HG02840 (cell line): ENCODE measurements at regions not wholly inside any gene's neighbourhood (a gene's known extent, or its start where the extent isn't known, plus 50 kb on each side); places are given as distances from the start of the nearest gene placed in this dataset.
"Not testable (repeated sequence)": the region's sequence is repeated elsewhere in the genome, so short reads cannot be mapped to it uniquely, and the experiment has no call there.

Experiments
- ATAC-seq: cut with Tn5 transposase; IDR thresholded peaks from one replicate; pipeline ENCODE4 v1.9.1; 2021; ENCODE audit warnings: mild to moderate bottlenecking, moderate library complexity, moderate number of reproducible peaks; ENCODE audit not compliant: unreplicated experiment, low FRiP score

DNA sequence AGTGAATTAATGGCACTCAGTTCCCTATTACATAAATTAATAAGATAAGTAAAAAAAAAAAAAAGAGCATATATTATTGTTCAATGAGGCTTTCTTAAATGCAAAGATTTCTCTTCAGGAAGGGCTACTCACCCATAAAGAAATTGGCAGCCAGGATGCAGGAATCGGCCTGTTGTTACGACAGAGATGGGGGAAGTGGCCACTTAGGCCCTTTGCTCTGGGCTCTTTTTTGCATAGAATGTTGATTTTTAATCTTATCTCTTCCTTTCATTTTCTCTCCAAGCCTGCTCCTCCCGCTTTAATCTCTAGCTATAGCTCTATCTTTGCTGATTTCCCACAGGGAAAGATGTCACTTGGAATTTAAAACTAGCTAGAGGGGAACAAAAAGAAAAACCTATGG, 391.8 kb upstream of the CRIM1 start:
- no peak for ATAC-seq

DNA sequence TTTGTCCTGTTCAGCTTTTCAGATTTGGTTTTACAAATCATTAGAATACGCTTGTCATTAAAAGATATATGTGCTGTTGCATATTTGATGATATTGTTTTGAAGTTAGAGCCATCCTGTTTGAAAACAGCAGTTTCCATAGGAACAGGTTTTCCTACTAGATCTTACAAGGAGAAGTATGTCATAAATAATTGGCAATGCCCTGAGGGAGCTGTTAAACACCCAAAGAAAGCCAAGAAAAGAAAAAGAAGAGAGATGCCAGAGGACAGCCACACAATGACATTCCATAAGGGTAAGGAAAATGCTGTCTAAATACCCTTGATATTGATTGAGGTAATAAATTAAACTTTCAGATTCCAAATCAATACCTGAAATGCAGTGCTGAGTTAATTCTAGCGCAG, 392.2 kb upstream of the CRIM1 start:
- no peak for ATAC-seq

DNA sequence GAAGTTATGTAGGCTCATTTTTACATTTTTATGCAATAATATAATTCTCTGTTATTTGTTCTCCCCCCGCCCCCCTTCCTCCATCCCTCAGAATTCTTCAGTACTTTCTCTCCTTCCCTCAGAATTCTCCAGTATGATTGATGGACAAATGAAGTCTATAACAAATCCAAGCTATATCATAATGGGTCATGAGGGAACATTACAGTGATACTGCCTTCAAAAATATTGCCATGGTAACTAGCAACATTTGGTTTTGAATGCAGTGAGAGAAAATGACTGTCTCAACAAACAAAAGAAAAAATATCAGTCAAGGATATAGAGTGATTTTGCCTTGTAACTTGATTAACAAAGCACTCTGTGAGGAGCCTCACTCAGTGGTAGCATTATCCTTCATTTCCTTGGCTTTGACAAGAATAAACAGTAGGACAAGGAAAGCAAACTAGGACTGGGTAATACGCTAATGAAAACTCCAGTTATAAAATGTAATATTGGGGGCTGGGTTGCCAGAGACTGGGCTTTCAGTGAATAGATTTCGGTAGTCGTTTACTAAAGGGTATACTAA, 392.9 kb upstream of the CRIM1 start:
- no peak for ATAC-seq

DNA sequence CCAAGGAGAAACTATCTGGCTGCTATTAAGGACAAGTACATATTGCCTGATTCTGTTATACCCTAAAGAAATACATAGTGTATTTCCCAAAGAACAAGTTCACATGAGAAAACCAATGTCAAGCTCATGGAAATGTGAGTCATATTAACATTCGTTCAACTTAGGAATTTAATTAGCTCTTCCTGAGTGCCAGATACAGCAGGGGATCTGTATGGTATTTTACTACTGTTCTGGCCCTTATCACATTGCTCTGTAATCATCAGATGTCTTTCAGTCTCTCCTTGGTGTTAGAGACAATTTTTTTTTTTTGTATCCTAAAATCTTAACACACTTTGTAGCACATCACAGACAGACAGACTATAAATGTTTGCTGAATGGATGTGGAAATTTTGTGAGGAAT, 395.0 kb upstream of the CRIM1 start:
- no peak for ATAC-seq

DNA sequence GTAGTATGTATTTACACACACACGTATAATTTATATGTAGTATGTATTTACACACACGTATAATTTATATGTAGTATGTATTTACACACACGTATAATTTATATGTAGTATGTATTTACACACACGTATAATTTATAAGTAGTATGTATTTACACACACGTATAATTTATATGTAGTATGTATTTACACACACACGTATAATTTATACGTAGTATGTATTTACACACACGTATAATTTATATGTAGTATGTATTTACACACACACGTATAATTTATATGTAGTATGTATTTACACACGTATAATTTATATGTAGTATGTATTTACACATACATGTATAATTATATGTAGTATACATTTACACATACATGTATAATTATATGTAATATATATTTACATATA, 398.5 kb upstream of the CRIM1 start:
- ATAC-seq: not testable (repeated sequence)

DNA sequence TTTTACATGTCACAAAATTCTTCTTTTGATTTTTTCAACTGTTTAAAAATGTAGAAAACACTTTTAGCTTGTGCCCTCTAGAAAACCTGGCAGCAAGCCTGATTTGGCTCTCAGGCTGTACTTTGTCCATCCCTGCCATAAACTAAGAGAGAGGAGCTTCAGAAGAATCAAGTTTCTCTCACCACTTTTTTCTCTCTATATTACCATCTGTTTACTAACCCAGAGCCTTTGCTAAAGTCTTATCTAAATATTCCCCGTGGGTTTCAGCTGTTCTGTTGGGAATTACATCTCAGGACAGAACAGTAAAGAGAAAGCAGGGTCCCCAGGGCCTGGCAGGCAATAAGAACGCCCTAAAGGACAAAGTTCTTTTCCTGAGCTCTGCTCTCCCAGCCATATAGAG, 409.1 kb upstream of the CRIM1 start:
- ATAC-seq: no peak

DNA sequence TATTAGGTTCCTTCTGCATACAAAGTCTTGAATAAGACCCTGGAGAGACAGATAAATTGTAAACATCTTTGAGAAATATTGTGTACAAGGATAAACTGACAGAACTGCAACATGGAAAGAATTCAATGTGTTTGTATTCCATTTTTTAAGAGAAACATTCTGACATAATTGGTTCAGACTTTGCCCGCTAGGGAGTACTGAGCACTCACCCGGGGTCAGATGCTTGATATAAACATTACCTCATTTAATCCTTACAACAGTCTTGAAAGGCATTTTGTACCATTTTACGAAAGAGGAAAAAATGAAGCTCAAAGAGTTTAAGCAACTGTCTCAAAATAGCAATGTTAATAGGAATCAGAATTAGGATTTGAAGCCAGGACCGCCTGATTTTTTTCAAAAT, 416.7 kb upstream of the CRIM1 start:
- no peak for ATAC-seq

DNA sequence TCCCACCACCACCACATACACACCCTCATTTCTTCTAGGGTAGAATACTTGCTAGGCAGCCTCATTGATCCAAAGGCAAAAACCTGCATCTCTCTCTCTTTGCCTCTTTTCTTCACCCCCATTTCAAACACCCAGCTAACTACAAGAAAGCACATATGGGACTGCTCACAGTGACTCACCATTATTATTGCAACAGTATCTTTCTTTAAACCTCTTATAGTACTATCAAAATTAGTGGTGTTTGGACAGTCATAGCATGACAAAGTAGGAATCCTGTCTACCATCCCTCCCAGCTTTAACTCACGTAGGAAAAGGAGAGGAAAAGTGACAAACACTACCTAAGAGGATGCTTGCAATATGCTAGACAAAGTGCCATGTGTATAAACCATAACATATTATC, 422.5 kb upstream of the CRIM1 start:
- ATAC-seq: no peak

DNA sequence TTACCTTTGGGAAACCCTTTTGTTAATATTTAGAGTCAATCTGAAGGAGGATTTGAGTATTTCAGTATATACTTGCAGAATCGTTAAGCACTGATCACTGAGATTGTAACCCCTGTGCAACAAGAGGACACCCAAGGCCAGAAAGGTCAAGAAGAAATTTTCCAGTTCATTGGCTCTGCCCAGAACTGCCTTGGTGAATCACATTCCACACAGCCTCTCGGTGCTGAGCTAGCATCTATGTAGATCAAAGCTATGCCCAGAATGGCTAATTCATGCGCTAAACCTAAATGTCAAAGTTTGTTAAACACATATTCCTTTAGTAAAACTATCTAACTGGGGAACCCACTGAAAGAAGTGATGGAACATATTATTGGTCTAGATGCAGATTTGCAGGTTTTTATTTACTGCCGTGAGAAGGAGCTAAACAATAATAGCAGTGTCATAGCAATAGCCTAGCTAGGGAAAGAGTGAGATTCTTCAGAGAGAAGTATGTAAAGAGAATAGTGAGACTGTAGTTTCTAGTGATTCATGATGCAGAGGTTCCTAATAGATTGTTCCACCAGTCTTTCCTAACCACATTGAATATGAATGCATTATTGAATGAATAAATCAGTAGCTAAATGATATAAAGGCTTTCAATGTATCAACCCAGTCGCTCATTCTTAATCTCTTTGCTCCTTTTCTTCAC, 423.2 kb upstream of the CRIM1 start:
- no peak for ATAC-seq

DNA sequence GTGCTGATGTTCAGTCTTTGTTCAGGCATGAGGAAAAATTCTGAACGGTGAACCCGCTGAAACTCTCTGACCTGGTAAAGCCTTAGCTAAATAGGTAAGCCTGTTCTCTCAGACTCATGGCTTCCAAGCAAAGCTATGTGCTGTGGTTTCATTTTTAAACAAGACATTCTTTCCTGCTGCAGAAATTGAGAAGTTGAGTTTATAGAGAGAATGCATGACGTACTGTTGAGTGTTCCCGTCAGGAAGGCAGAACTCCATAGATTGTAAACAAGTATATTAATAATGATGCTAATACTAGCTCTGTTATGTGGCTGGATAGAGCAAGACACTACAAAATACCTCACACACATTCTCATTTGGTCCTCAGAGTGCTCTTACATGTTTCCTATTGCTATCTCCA, 424.0 kb upstream of the CRIM1 start:
- ATAC-seq: no peak

DNA sequence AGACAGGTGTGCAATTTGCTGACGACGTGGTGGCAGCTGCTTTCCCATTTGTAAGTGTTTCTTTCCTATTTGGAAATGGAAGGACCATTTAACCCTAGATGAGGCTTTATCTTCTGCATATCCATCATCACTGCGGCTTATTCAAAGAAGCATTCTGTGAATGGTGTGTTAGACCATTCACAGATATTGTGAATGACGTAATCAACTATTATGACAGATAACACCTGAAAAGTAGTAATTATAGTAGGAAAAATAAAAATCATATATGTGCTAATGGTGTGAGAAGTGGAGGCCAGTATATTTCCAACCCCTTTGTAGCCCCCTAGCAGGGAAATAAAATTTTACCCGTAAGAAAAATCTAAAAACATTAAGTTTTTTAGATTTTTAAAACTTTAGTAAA, 424.5 kb upstream of the CRIM1 start:
- no peak for ATAC-seq

DNA sequence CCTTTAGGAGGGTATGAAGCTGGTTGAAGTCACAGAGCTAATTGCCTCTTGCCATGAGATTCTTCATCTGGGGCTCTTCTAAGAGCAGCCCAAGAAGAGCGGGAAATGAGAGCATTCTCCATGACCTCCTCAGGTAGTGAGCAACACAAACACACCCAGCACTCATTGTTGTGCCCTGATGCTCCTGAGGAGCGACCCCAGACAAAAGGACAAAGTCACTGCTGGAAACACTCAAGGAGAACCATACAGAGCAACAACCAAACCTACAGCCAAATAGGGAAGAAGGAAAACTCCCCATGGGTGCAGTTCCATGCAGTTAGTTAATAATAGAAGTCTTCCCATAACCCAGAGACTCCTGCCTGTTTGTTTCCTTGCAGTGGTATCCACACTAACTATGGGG, 426.0 kb upstream of the CRIM1 start:
- ATAC-seq: no peak

DNA sequence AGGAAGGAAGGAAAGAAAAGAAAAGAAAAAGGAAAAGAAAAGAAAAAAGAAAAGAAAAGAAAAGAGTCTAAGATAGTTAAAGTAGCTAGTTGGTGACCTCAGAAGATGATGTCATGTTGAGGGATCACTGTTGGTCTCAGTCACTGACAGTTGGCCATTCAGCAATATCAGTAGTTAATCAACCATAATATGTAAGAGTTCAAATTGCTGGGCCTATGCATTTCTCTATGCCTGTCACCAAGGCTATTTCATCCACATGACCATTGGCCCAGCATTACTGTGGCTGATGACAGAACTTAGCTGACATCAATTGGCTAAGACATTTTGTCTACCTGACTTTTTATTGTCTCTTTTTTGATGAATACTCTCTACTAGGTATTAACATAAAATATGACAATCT, 435.5 kb upstream of the CRIM1 start:
- ATAC-seq: no peak

DNA sequence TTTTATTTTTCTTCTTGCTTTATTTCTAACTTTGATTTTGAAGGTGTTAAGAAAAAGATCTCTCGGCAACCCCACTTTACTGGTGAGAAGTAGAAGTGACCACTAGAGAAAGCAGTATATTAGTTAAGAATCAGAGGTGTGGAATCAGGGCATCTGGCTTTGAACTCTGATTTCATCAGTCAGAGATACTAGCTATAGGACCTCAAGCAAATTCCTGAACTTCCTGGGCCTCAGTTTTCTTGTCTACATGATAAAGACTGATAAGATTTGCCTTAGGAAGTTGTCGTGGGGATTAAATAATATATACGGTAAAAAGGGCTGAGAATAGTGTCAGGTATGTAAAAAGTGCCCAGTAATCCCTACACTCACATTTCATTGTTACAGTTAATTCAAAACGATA, 440.3 kb upstream of the CRIM1 start:
- no peak for ATAC-seq

DNA sequence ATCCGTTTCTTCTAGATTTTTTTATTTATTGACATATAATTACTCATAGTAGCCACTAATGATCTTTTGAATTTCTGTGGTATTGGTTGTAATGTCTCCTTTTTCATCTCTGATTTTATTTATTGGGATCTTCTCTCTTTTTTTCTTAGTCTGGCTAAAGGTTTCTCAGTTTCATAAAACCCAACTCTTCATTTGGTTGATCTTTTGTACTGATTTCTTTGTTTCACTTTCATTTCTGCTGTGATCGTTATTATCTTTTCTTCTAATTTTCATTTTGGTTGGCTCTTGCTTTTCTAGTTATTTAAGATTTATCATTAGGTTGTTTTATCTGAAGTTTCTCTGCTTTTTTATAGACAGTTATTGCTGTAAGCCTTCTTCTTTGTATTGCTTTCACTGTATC, 463.6 kb upstream of the CRIM1 start:
- no peak for ATAC-seq

DNA sequence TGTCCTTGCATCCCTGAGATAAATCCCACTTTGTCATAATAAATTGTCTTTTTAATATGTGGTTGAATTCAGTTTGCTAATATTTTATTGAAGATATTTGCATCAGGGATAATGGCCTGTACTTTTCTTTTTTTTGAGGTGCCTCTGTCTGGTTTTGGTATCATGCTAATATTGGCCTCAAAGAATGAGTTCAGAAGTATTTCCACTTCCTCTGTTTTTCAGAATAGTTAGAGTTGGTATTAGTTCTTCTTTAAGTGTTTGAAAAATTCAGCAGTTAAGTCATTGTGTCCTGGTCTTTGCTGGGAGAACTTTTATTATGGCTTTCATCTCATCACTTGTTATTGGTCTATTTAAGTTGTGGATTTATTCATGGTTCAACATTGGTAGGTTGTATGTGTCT, 464.1 kb upstream of the CRIM1 start:
- no peak for ATAC-seq

DNA sequence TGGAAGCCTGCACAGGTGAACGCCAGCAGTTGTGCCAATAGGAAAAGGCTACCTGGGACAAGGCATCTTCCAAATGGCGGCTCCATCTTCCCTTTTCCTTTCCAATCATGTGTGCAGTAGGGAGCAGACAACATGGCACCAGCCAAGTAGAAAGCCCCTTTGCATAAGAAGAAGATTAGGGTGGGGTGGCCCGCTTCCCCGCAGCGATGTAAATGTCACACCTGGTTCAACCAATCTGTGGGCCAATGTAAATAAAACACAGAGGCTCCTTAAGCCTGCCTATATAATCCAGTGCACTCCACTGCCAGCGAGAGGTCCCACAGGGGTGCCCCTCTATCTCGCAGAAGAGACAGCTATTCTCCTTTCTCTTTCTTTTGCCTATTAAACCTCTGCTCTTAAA, 468.4 kb upstream of the CRIM1 start:
- ATAC-seq: no peak

DNA sequence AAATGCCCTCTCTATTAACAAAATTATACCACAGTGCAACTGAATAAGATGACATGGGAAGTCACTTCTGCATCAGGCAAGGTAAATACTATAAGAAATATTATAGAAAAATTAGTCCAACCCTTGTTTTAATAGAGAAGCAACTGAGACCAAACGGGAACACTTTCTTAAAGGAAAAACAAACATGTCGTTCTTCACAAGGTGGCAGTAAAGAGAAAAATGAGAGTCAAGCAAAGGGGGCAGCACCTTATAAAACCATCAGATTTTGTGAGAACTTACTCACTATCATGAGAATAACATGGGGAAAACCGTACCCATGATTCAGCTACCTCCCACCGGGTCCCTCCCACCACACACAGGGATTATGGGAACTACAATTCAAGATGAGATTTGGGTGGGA, 481.7 kb upstream of the CRIM1 start:
- ATAC-seq: no peak

DNA sequence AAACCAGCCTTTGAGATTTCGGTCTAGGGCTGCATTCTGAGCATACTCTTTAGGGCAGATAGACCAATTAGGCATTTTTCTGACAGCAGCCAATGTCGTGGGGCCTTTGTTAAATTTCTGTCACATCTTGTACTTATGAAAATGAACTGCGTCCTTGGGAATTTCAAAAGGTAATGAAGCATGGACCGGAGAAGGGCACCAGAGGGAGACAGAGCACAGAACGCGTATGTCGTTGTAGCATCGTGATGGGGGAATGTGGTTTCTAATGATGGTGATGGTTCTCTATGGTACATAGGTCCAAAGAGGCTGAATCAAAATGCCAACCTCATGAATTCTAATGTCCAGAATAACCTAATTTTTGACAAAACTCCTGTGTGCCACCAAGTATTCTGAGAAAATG, 483.9 kb upstream of the CRIM1 start:
- ATAC-seq: no peak

DNA sequence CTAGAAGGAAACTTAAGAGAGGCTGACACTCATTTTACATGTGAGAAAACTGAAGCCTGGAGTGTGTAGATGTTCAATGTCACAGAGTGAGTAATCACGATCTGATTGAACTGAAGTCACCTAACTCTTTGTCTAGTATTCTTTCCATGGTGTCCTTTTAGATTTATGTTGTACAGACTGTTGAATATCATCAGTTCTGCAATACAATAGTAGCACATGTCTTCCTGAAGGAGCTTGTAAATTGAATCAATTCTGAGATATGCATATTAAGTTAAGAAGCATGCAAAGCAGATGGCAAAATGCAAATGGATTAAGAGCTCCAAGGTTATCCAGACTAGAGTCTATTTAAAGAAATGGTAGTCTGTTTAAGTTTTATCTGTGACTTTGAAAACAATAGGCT, 484.9 kb upstream of the CRIM1 start:
- ATAC-seq: no peak

DNA sequence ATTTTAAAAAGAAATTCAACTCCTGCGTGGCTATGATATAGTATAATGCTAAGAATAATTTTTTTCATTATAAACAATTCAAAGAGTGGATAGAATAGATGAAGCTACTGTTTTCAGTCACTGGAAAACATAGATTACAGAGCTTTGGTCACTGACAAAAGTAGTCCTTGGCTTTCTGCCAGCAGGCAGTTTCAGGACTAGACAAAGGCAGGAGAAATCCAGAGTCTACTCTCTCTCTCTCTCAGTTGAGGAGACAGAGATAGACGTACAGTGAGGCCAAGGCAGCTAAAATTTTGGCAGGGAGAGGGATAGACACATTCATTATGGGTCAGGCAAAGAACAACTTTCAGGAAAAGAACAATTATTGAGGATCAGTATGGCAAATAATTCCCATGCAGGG, 491.4 kb upstream of the CRIM1 start:
- no peak for ATAC-seq

DNA sequence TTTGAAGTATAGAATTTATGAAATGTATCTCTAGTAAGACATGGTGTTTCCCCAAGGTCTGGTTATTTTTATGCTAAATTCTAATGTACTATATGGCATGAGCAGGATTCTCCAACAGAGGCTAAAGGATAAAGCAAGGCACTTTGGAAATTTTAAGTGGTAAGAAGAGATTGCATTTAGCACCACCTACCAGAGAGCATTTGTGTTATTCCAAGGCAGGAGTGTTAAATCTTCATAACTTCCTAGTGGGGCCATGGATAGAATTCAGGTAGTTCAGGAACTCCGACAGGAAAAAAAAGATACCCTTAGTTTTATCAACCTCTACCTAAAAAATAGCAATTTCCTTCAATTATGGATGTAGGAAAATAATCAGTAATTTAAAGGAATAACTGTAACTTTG, 497.4 kb upstream of the CRIM1 start:
- ATAC-seq: no peak

DNA sequence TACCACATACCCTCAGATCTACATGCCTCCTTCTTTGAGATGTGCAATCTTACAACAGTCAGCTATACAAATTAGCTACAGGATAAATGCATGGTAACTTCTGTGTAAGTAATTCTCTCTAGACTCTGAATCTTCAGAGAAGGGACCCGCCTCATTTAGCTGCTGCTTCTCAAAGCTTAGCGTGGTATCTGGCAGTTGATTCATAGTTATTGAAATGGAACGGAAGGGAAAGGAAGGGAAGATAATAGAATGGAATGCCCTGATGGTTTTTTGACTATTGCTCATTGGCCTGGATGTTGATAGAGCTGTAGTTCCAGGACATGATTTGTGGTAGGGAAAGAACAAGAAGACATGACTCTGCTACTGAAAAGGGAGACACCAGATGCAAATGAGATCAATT, 498.1 kb upstream of the CRIM1 start:
- ATAC-seq: no peak
